Tibial artery (tissue), 4 donors: ENCODE measurements at regions not wholly inside any gene's neighbourhood (a gene's known extent, or its start where the extent isn't known, plus 50 kb on each side); places are given as distances from the start of the nearest gene placed in this dataset.

ENCODE experiments used
- DNase-seq, 2 donors: peaks; one replicate each; pipeline ENCODE4 v3.0.0-alpha.2; 2019
- H3K27ac ChIP-seq, 2 donors: fragments of 200-600 bp; sonication (generic) in 1 of 2; 1 replicate in 1 of 2; 2 replicates in 1 of 2; pipeline ENCODE4 v1.5.1; 2018 to 2019; ENCODE audit warnings: mild to moderate bottlenecking in 1 of 2
- H3K27me3 ChIP-seq, 2 donors: fragments of 200-600 bp; sonication (generic) in 1 of 2; one replicate each; pipeline versions ENCODE4 v1.5.1 to v1.6.0; 2016 to 2019
- H3K36me3 ChIP-seq, 3 donors: fragments of 200-600 bp; sonication (generic) in 2 of 3; one replicate each; pipeline ENCODE4 v1.5.1; 2016 to 2019; ENCODE audit warnings: mild to moderate bottlenecking in 2 of 3
- H3K4me1 ChIP-seq, 4 donors: fragments of 200-600 bp; sonication (generic) in 2 of 4; 1 replicate in 3 of 4; 2 replicates in 1 of 4; pipeline ENCODE4 v1.5.1; 2016 to 2019
- H3K4me3 ChIP-seq, 2 donors: fragments of 200-600 bp; sonication (generic) in 1 of 2; 1 replicate in 1 of 2; 2 replicates in 1 of 2; pipeline ENCODE4 v1.5.1; 2018 to 2019; ENCODE audit warnings: mild to moderate bottlenecking in 2 of 2
- H3K9me3 ChIP-seq, 3 donors: fragments of 200-600 bp; sonication (generic) in 1 of 3; one replicate each; pipeline ENCODE4 v1.5.1; 2016 to 2019
- CTCF ChIP-seq, 2 experiments: fragments of 200-600 bp in 1 of 2; fragments of 450-650 bp in 1 of 2; IDR thresholded peaks; one replicate each; pipeline ENCODE4 v1.5.1; 2017 to 2019; ENCODE audit warnings: antibody characterized with exemption in 2 of 2, mild to moderate bottlenecking in 1 of 2, moderate library complexity in 1 of 2
- intact Hi-C: fragments of 100-400 bp; cut with DNase I; formaldehyde crosslinking; loops from one replicate; pipeline ENCODE4 v1.15.0; 2023; ENCODE audit warnings: low total_unique reads

GRCh38 chr9:16316911-16317817 lies 553.3 kb downstream of the BNC2 start:
- DNase-seq = no peak
- no peaks in the 10 kb centered on the region for H3K36me3 ChIP-seq
- intact Hi-C loops = no loop called here
- no peaks in the 10 kb centered on the region for H3K9me3 ChIP-seq
- no peak overlapping the region for H3K27ac ChIP-seq
- no peak overlapping the region for H3K4me3 ChIP-seq
- no peaks in the 10 kb centered on the region for H3K27me3 ChIP-seq
- H3K4me1 ChIP-seq = peaks cover 0 to 36% (median 14%) of the 10 kb centered on the region in 4 donors
- TF ChIP-seq CTCF (IDR thresholded peaks at IDR 0.05) = no peak

GRCh38 chr9:16318516-16319060 lies 551.9 kb downstream of the BNC2 start:
- H3K27ac ChIP-seq = no peak overlapping the region
- peaks cover 0 to 36% (median 14%) of the 10 kb centered on the region in 4 donors for H3K4me1 ChIP-seq
- H3K27me3 ChIP-seq = no peaks in the 10 kb centered on the region
- TF ChIP-seq CTCF (IDR thresholded peaks at IDR 0.05) = no peak
- intact Hi-C loops = no loop called here
- no peak overlapping the region for H3K4me3 ChIP-seq
- H3K9me3 ChIP-seq = no peaks in the 10 kb centered on the region
- DNase-seq = no peak
- H3K36me3 ChIP-seq = no peaks in the 10 kb centered on the region

- no peaks in the 10 kb centered on the region for H3K9me3 ChIP-seq
- intact Hi-C loops = no loop called here
- no peaks in the 10 kb centered on the region for H3K27me3 ChIP-seq
- DNase-seq = no peak
- no peak for TF ChIP-seq CTCF (IDR thresholded peaks at IDR 0.05)
- H3K27ac ChIP-seq = no peak overlapping the region
- peaks cover 0 to 36% (median 14%) of the 10 kb centered on the region in 4 donors for H3K4me1 ChIP-seq
- no peaks in the 10 kb centered on the region for H3K36me3 ChIP-seq
- no peak overlapping the region for H3K4me3 ChIP-seq
Measured at GRCh38 chr9:16319646-16320045, 550.8 kb downstream of the BNC2 start.

- H3K27ac ChIP-seq = no peak overlapping the region
- no peaks in the 10 kb centered on the region for H3K27me3 ChIP-seq
- peaks cover 0 to 35% (median 14%) of the 10 kb centered on the region in 4 donors for H3K4me1 ChIP-seq
- H3K36me3 ChIP-seq = no peaks in the 10 kb centered on the region
- intact Hi-C loops = no loop called here
- no peak overlapping the region for H3K4me3 ChIP-seq
- H3K9me3 ChIP-seq = no peaks in the 10 kb centered on the region
- no peak for TF ChIP-seq CTCF (IDR thresholded peaks at IDR 0.05)
- DNase-seq = no peak
Measured at GRCh38 chr9:16320338-16320902, 550.0 kb downstream of the BNC2 start.

GRCh38 chr9:16321461-16322119 lies 548.9 kb downstream of the BNC2 start:
- DNase-seq = no peak
- intact Hi-C loops = no loop called here

More at GRCh38 chr9:16321461-16322119, 548.9 kb downstream of the BNC2 start:
- Histone ChIP-seq H3K27me3 (no peaks in the 10 kb centered on the region), H3K27ac (no peak overlapping the region), H3K9me3 (no peaks in the 10 kb centered on the region), H3K4me1 (peaks cover 0 to 24% (median 11%) of the 10 kb centered on the region in 4 donors), H3K36me3 (no peaks in the 10 kb centered on the region), H3K4me3 (no peak overlapping the region)
- TF ChIP-seq CTCF (IDR thresholded peaks at IDR 0.05) = no peak
